ENCODE measurements at regions not wholly inside any gene's neighbourhood (a gene's known extent, or its start where the extent isn't known, plus 50 kb on each side); places are given as distances from the start of the nearest gene placed in this dataset.

DNA sequence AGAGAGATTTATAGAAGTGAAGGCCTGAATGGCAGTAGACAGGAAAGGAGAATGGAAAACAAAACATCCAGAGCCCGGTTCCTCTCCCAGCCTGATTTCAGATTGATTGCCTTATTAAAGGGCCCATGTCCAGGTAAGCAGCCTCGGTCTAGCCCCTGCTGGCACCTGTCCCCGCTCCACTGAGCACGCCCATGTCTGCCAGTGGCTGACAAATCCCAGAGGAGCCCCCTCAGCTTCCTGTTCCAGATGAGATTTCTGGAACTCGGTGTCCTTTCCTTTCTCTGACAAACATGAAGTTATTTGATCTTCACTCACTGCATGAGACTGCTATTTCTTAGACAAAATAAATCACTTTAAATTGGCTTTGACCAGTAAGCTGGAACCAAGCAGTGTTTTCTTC, 187.0 kb upstream of the ADCY2 start:
- TF ChIP-seq POLR2A (IDR thresholded peaks at IDR 0.05) (no peak), CTCF (IDR thresholded peaks at IDR 0.05 in 4 of 5, conservative IDR thresholded peaks at IDR 0.05 in 1 of 5) (no peak)

Measured in gastrocnemius medialis (tissue), 4 donors.